GM18499 (cell line): ENCODE measurements at regions not wholly inside any gene's neighbourhood (a gene's known extent, or its start where the extent isn't known, plus 50 kb on each side); places are given as distances from the start of the nearest gene placed in this dataset.
"Not testable (repeated sequence)": the region's sequence is repeated elsewhere in the genome, so short reads cannot be mapped to it uniquely, and the experiment has no call there.

Experiments
- ATAC-seq: cut with Tn5 transposase; IDR thresholded peaks from one replicate; pipeline ENCODE4 v1.9.1; 2021; ENCODE audit warnings: moderate number of reproducible peaks; ENCODE audit not compliant: insufficient read depth, unreplicated experiment

DNA sequence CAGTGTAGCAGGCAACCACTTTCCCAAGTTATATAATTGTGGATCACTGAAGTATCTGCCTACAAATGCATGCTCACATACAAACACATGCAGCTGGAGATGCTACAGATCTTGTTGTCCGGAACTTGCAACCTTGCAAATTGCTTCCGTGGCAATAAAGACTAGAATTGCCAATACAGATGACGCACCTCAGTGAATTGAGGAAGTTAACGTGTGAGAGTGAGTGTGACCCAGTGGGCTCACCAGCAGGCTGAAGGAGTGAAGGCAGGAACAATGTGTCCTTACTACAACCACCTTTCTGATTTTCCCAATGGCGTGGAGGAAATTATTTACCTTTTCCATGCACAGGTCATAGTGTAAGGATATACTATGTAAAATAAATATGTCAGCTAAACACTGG lies 89.4 kb upstream of the GRIP1 start:
- no peak for ATAC-seq

DNA sequence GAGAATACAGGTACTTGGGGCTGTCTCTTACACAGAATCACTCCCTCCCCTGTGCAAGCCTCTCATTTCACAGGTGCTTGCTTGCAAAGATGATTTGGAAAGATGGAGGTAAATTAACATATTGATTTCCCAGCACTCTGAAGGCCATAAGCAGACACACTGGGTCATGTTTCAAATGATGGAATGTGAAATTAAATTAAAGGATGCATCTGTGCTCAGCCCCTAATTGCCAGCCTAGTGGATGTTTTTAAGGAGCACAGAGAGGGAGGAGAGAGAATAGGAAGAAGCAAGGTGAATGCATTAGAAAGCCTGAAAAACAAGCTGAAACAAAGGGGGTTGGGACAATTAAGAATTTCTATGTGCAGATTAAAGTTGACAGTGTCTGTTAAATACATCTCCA lies 96.1 kb upstream of the GRIP1 start:
- no peak for ATAC-seq

DNA sequence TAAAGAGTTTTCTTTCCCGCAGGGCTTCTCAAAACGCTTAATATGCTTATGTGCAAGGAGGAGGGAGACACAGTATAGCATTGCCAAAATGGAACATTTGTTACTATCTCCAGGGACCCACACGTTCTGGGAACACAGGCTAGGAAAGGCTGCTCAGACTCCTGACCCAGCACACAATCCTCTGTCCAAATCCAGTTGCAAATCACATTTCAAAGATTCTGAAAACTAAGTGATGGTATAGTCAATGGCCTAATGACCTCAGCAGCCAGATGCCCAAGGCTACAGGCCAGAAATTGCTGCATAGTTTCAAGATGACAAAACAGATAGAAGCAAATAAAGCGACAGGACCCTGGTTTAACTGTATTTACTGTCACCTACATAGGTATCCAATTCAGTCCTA lies 97.0 kb upstream of the GRIP1 start:
- ATAC-seq: no peak

- peak; percentile 90 for ATAC-seq
Measured at GRCh38 chr12:66776974-66777373, 98.1 kb upstream of the GRIP1 start.

- no peak for ATAC-seq
Measured at GRCh38 chr12:66779466-66779865, 100.6 kb upstream of the GRIP1 start.

GRCh38 chr12:66786531-66787308 lies 107.8 kb upstream of the GRIP1 start:
- no peak for ATAC-seq

DNA sequence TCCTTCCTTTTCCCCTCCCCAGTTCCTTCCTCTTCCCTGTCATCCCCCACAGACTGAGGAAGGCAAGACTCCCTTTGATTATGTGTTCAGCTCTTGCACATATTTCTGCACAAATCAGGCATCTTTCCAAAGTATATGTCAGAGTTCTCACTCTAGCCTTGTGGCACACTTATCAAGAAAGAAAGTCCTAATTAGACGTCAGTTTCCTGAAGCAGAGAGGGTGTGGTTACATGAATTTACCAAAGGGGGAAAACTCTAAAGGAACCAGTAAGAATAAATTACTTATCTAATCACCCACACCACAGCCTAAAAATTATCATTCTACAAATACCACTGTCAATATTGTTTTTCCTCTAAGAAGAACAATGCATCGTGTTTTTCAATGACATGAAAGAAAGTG lies 120.7 kb upstream of the GRIP1 start:
- no peak for ATAC-seq

- no peak for ATAC-seq
Measured at GRCh38 chr12:66800046-66800445, 121.2 kb upstream of the GRIP1 start.

- ATAC-seq: no peak
Measured at GRCh38 chr12:66803930-66804329, 125.1 kb upstream of the GRIP1 start.

GRCh38 chr12:66804563-66804974 lies 125.7 kb upstream of the GRIP1 start:
- no peak for ATAC-seq

GRCh38 chr12:66808606-66809005 lies 129.7 kb upstream of the GRIP1 start:
- ATAC-seq: no peak

DNA sequence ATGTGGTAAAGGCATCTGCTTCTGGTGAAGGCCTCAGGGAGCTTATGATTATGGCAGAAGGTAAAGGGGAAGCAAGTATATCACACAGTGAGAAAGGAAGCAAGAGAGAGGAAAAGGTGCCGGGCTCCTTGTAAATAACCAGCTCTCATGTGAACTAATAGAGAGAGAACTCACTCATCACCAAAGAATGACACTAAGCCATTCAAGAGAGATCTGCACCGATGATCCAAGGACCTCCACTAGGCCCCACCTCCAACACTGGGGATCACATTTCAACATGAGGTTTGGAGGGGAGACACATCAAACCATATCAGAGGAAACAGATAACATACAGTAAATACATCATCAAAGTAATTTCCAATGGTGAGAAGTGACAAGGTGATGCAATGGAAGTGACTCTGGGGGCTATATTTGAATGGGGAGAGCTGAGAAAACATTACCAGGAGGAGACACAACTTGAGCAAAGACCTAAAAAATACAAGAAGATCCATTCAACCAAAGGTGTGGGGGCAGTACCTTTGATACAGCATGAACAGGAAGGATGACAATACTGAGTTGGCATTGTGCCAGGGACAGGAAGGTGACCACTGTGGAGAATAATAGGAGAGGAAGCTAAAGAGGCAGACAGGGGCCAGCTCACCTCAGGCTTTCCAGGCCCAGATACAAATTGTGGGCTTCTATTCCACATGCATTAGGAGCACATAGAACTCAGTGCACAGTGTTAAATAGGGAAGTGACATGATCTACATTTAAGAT lies 134.4 kb upstream of the GRIP1 start:
- ATAC-seq: no peak

DNA sequence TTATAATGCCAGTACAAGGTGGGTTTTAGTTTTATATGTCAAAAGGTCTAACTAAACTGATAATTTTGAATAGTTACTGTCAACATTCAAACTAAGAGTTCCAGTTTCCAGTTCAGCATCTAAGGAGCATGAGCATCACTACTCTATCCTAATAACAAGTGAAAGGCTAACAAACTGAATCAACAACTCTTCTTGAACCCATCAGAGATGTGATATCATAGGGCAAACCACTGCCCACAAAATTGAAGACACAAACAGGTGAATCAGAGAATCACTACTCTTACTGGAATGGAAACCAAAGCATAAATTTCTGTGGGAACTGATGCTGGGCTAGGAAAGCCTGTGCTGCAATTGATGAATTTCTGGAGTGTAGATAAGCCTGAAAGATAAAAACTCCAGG lies 140.7 kb upstream of the GRIP1 start:
- ATAC-seq: no peak

DNA sequence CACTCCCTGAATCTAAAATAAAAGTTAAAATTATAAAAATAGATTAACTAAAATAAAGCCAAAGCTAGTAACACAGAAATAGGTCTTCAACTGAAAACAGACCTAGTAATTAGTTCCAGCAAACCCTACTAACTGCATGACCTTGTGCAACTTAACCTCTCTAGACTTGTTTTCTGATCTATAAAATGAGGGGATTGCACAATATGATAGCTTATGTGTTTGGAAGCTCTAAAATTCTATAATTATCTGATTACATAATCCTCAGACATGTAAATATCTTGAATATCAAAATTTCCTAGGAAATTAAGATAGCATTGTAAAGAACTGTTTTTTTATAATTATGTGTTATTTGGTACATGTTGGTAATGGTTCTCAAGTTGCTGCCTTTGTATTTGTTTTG lies 144.1 kb upstream of the GRIP1 start:
- ATAC-seq: no peak

DNA sequence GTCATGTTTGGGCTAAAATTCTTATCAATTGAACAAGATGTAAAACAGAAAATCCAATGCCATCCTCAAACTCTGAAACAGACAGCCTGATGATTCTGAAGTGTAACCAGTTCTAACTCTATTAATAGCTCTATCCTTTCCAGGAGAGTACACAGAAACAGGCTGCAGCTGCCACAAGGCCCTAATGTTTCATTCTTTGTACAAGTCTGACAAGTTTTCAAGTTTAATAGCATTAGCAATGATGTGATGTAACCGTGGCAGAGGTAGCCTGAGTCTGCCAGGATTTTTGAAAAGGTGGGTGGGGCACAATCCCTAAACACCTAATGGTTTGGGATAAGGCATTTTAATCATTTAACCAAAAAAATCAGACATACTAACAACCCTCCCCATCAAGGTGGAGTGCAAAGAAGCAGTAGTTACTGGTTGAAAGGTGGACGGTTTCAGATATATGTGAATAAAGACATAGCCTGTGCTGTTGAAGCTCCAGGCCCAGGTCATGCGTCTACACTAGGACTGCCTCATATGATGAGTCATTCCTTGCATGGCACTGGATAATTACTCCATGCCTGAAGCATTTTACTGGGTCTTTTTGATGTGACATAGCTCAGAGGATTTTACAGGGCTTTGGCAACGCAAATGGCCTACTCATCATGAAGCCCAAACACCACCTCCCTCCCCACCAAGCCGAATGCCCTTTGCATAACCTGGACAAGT lies 145.1 kb upstream of the GRIP1 start:
- no peak for ATAC-seq

DNA sequence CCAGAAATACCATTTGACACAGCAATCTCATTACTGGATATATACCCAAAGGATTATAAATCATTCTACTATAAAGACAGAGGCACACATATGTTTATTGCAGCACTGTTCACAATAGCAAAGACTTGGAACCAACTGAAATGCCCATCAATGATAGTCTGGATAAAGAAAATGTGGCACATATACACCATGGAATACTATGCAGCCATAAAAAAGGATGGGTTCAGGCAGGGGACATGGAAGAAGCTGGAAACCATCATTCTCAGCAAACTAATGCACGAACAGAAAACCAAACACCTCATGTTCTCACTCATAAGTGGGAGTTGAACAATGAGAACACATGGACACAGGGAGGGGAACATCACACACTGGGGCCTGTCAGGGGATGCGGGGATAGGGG lies 147.0 kb upstream of the GRIP1 start:
- ATAC-seq: not testable (repeated sequence)

DNA sequence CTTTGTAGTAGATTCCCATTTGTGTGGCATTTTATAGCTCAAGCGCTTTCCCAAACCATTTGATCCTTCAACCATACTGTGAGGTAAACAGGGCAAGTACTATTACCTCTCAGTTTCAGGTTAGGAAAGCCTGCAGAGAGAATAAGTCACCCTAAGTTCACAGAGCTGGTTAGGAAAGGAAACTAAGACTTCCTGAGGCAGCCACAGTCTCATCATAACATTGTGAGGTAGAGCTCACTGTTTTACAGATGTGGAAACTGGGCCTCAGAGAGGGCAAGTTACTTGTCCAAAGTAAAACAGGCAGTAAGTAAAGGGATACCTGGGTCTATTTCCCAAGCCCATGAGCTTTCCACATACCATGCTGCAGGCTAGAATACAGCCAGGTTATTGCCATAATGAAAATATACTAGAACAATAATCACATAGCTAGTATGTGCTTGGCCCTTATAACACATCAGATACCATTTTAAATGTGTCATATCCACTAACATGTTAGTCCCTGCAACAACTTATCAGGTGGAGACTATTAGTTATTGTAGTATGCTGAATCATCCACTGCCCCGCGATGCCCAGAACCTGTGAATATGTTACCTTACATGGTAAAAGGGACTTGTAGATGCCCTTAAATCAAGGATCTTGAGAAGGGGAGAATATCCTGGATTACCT lies 150.9 kb upstream of the GRIP1 start:
- ATAC-seq: no peak

DNA sequence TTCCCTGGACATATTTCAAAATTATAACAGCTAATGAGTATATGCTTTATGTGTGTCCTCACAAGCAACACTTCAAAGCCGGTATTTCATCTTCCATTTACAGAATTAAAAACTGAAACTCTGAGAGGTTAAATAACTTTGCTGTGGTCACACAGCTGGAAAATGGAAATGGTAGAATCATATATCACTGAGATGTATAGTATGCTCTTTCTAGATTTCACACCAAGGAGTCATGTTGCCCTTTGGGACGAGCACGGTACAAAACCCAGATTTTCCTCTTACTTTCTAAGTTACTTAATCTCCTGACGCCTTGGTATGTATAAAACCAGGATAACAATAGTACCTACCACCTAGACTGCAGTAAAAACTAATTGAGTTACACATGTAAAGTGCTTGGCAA lies 152.6 kb upstream of the GRIP1 start:
- ATAC-seq: no peak

- ATAC-seq: no peak
Measured at GRCh38 chr12:66832997-66833396, 154.1 kb upstream of the GRIP1 start.

GRCh38 chr12:66836623-66837310 lies 157.9 kb upstream of the GRIP1 start:
- no peak for ATAC-seq
